ENCODE measurements at regions not wholly inside any gene's neighbourhood (a gene's known extent, or its start where the extent isn't known, plus 50 kb on each side); places are given as distances from the start of the nearest gene placed in this dataset.

- ATAC-seq, result peak; percentile 85 to 96 (median 87)
- Histone ChIP-seq H3K27me3 (no peaks in the 10 kb centered on the region), H3K4me1 (no peaks in the 10 kb centered on the region), H3K36me3 (no peaks in the 10 kb centered on the region), H3K9me3 (no peaks in the 10 kb centered on the region), H3K27ac (peak overlapping the region; percentile 2 to 67 (median 28)), H3K4me3 (no peak overlapping the region)
- TF ChIP-seq CTCF (IDR thresholded peaks at IDR 0.05) (no peak), POLR2A (IDR thresholded peaks at IDR 0.05) (no peak)
- WGBS (ENCODE audit: insufficient coverage, low coverage, low lambda C conversion rate, missing lambda C conversion rate), result 20% methylated on average over 7 of the region's 7 CpGs
- intact Hi-C loops (cut with DNase I), result no loop called here
- DNase-seq, result peak; percentile 19 to 48 (median 47)
Observed at GRCh38 chrX:125003746-125004446, 315.8 kb upstream of the TEX13C start.

GRCh38 chrX:125004799-125005198 lies 314.9 kb upstream of the TEX13C start:
- Histone ChIP-seq H3K36me3 (no peaks in the 10 kb centered on the region), H3K27ac (peak overlapping the region; percentile 2 to 67 (median 28)), H3K4me1 (no peaks in the 10 kb centered on the region), H3K27me3 (no peaks in the 10 kb centered on the region), H3K4me3 (no peak overlapping the region), H3K9me3 (no peaks in the 10 kb centered on the region)
- no peak for TF ChIP-seq POLR2A (IDR thresholded peaks at IDR 0.05)
- no peak for TF ChIP-seq CTCF (IDR thresholded peaks at IDR 0.05)
- peak; percentile 30 to 68 (median 48) for ATAC-seq
- WGBS (ENCODE audit: insufficient coverage, low coverage, low lambda C conversion rate, missing lambda C conversion rate), result 15% methylated on average over 2 of the region's 2 CpGs
- DNase-seq, result no peak
- intact Hi-C loops (cut with DNase I), result no loop called here

GRCh38 chrX:125005863-125006262 lies 313.8 kb upstream of the TEX13C start:
- H3K27me3 ChIP-seq, result no peaks in the 10 kb centered on the region
- intact Hi-C loops (cut with DNase I), result no loop called here
- H3K9me3 ChIP-seq, result no peaks in the 10 kb centered on the region
- 0% methylated on average over 1 of the region's 4 CpGs for WGBS (ENCODE audit: insufficient coverage, low coverage, low lambda C conversion rate, missing lambda C conversion rate)
- no peak for ATAC-seq
- H3K27ac ChIP-seq, result no peak overlapping the region
- H3K36me3 ChIP-seq, result no peaks in the 10 kb centered on the region
- DNase-seq, result peak in 1 of 3 donors; percentile 7
- H3K4me1 ChIP-seq, result no peaks in the 10 kb centered on the region
- H3K4me3 ChIP-seq, result no peak overlapping the region
- TF ChIP-seq CTCF (IDR thresholded peaks at IDR 0.05), result no peak
- no peak for TF ChIP-seq POLR2A (IDR thresholded peaks at IDR 0.05)

GRCh38 chrX:125006704-125007103 lies 313.0 kb upstream of the TEX13C start:
- H3K27me3 ChIP-seq, result no peaks in the 10 kb centered on the region
- 55% methylated on average over 3 of the region's 3 CpGs for WGBS (ENCODE audit: insufficient coverage, low coverage, low lambda C conversion rate, missing lambda C conversion rate)
- ATAC-seq (peak in 1 of 4 donors; percentile 13), DNase-seq (no peak)
- intact Hi-C loops (cut with DNase I), result no loop called here
- TF ChIP-seq POLR2A (IDR thresholded peaks at IDR 0.05), result no peak
- TF ChIP-seq CTCF (IDR thresholded peaks at IDR 0.05), result no peak
- H3K36me3 ChIP-seq, result no peaks in the 10 kb centered on the region
- H3K9me3 ChIP-seq, result no peaks in the 10 kb centered on the region
- no peak overlapping the region for H3K4me3 ChIP-seq
- no peaks in the 10 kb centered on the region for H3K4me1 ChIP-seq
- no peak overlapping the region for H3K27ac ChIP-seq

Measured in right lobe of liver (tissue), 6 donors.